ENCODE measurements at regions not wholly inside any gene's neighbourhood (a gene's known extent, or its start where the extent isn't known, plus 50 kb on each side); places are given as distances from the start of the nearest gene placed in this dataset.
"Not testable (repeated sequence)": the region's sequence is repeated elsewhere in the genome, so short reads cannot be mapped to it uniquely, and the experiment has no call there.

DNA sequence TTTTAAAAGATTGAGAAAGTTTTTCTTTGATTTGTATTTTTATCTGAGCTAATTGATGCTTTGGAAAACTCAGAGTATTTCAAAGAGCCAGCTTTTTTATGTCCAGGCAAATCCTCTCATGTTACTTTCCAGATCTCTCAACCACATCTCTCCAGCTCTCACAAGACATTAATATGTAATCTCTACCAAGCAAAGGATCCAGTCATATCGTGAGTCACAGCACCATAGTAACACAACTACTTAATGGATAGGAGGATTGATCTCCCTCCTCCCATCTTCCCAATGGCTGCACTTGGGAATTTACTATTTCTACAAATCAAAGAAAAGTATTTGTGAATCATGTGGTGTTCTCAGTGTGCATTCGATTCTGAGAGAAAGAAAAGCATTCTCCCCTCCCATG is 63.3 kb downstream of the POU4F1 start:
- DNase-seq (no peak), ATAC-seq (no peak)
- H3K27me3 ChIP-seq: no peaks in the 10 kb centered on the region
- H3K36me3 ChIP-seq (replicated peaks in 1 of 2; ENCODE audit: insufficient read depth in 1 of 2, low read depth in 2 of 2): no peaks in the 10 kb centered on the region
- no peak overlapping the region for H3K4me3 ChIP-seq
- no peaks in the 10 kb centered on the region for H3K9me3 ChIP-seq
- intact Hi-C loops (cut with DNase I): no loop called here
- WGBS, 2 donors: 17 to 19% methylated on average over 2 of the region's 2 CpGs
- H3K4me1 ChIP-seq: no peaks in the 10 kb centered on the region
- no peak overlapping the region for H3K27ac ChIP-seq
- TF ChIP-seq POLR2A (IDR thresholded peaks at IDR 0.05): no peak
- TF ChIP-seq, protein P1, sequence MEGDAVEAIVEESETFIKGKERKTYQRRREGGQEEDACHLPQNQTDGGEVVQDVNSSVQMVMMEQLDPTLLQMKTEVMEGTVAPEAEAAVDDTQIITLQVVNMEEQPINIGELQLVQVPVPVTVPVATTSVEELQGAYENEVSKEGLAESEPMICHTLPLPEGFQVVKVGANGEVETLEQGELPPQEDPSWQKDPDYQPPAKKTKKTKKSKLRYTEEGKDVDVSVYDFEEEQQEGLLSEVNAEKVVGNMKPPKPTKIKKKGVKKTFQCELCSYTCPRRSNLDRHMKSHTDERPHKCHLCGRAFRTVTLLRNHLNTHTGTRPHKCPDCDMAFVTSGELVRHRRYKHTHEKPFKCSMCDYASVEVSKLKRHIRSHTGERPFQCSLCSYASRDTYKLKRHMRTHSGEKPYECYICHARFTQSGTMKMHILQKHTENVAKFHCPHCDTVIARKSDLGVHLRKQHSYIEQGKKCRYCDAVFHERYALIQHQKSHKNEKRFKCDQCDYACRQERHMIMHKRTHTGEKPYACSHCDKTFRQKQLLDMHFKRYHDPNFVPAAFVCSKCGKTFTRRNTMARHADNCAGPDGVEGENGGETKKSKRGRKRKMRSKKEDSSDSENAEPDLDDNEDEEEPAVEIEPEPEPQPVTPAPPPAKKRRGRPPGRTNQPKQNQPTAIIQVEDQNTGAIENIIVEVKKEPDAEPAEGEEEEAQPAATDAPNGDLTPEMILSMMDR (IDR thresholded peaks at IDR 0.05): no peak

DNA sequence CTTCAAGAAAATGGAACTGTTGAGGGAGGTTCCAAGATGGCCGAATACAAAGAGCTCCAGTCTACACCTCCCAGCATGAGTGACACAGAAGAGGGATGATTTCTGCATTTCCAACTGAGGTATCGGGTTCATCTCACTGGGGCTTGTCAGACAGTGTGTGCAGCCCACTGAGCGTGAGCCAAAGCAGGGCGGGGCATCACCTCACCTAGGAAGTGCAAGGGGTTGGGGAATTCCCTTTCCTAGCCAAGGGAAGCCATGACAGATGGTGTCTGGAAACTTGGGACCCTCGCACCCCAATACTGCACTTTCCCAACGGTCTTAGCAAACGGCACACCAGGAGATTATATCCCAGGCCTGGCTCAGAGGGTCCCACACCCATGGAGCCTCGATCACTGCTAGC is 77.3 kb downstream of the POU4F1 start:
- H3K4me3 ChIP-seq; ATAC-seq; H3K36me3 ChIP-seq (replicated peaks in 1 of 2; ENCODE audit: insufficient read depth in 1 of 2, low read depth in 2 of 2); H3K9me3 ChIP-seq; H3K27ac ChIP-seq; DNase-seq; H3K27me3 ChIP-seq; H3K4me1 ChIP-seq; intact Hi-C loops (cut with DNase I): not testable (repeated sequence)
- WGBS, 2 donors: 59 to 66% methylated on average over 8 of the region's 8 CpGs

DNA sequence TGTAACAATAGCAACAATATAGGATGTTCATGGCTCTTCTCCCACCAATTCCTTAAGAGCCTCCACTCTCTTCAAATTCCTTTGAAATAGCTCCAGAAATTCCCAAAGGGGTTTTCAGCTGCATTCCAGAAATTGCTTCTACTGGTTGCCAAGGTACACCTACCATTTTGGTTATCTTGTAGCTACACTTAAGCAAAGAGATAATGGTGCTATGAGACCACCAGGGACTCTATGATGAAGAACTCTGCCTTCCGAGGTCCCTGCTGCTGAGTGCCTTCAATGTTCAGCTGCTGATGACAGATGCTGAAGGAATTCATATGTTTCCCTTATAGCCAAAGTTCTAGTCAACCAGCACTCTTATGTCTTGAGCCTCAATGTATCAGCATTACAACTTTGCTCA is 78.4 kb downstream of the POU4F1 start:
- 0 to 24% methylated on average over 1 of the region's 1 CpG for WGBS, 2 donors
- no peak for ATAC-seq

DNA sequence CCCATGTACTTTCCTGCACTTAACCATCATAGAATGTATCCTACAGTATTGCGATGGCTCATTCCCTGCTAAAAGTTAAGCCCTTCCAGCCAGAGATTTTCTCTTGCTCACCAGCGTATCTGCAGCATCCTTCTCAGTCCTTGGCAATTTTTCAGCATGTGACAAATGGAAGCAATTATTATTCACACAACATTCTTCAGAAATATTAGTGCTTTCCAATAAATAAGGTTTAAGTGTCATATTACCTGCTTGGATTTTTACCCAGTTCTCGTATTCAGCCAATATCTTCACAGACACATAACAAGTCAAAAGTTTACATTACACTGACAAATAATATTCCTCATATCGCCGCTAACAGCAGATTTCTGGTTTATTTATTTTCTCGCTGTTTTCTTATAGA is 82.3 kb downstream of the POU4F1 start:
- 75% methylated on average over 6 of the region's 6 CpGs for WGBS, 2 donors
- no peaks in the 10 kb centered on the region for H3K36me3 ChIP-seq (replicated peaks in 1 of 2; ENCODE audit: insufficient read depth in 1 of 2, low read depth in 2 of 2)
- ATAC-seq (no peak), DNase-seq (no peak)
- no peaks in the 10 kb centered on the region for H3K27me3 ChIP-seq
- H3K4me1 ChIP-seq: no peaks in the 10 kb centered on the region
- TF ChIP-seq POLR2A (IDR thresholded peaks at IDR 0.05): no peak
- TF ChIP-seq, protein P1 (IDR thresholded peaks at IDR 0.05): no peak
- H3K4me3 ChIP-seq: no peak overlapping the region
- H3K27ac ChIP-seq: no peak overlapping the region
- no peaks in the 10 kb centered on the region for H3K9me3 ChIP-seq
- intact Hi-C loops (cut with DNase I): no loop called here

More for the DNA sequence above, 78.4 kb downstream of the POU4F1 start:
- H3K27me3 ChIP-seq: no peaks in the 10 kb centered on the region
- H3K4me3 ChIP-seq: no peak overlapping the region
- intact Hi-C loops (cut with DNase I): no loop called here
- TF ChIP-seq, protein P1 (IDR thresholded peaks at IDR 0.05): no peak
- no peak for TF ChIP-seq POLR2A (IDR thresholded peaks at IDR 0.05)
- H3K27ac ChIP-seq: no peak overlapping the region
- DNase-seq: no peak
- H3K4me1 ChIP-seq: no peaks in the 10 kb centered on the region
- H3K9me3 ChIP-seq: no peaks in the 10 kb centered on the region
- no peaks in the 10 kb centered on the region for H3K36me3 ChIP-seq (replicated peaks in 1 of 2; ENCODE audit: insufficient read depth in 1 of 2, low read depth in 2 of 2)

DNA sequence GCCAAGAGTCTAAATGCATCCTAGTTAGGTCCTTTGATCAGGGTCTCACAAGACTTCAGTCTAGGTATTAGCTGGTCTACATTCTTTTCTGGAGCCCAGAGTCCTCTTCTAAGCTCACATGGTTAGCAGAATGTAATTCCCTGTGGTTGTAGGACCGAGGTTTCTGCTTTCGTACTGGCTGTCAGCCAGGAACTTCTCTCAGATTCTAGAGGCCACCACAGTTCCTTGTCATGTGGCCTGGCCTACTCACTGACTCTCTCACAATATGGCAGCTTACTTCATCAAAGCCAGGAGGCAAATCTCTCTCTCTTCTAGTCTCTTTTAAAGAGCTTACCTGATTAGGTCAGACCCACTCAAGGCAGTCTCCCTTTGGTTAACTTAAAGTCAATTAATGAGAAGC is 82.9 kb downstream of the POU4F1 start:
- Histone ChIP-seq H3K36me3 (replicated peaks in 1 of 2; ENCODE audit: insufficient read depth in 1 of 2, low read depth in 2 of 2) (no peaks in the 10 kb centered on the region), H3K9me3 (no peaks in the 10 kb centered on the region), H3K4me1 (no peaks in the 10 kb centered on the region), H3K27me3 (no peaks in the 10 kb centered on the region), H3K27ac (no peak overlapping the region), H3K4me3 (no peak overlapping the region)
- no peak for TF ChIP-seq POLR2A (IDR thresholded peaks at IDR 0.05)
- TF ChIP-seq, protein P1 (IDR thresholded peaks at IDR 0.05): no peak
- WGBS, 2 donors: 55 to 71% methylated on average over 2 of the region's 2 CpGs
- DNase-seq: no peak
- ATAC-seq: no peak
- intact Hi-C loops (cut with DNase I): no loop called here

DNA sequence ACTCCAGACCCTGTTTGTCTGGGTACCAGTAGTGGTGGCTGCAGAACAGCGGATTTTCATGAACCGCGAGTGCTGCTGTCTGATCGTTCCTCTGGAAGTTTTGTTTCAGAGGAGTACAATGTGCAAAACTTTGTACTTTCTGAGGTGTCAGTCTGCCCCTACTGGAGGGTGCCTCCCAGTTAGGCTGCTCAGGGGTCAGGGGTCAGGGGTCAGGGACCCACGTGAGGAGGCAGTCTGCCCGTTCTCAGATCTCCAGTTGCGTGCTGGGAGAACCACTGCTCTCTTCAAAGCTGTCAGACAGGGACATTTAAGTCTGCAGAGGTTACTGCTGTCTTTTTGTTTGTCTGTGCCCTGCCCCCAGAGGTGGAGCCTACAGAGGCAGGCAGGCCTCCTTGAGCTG is 84.9 kb downstream of the POU4F1 start:
- H3K4me3 ChIP-seq; ATAC-seq; H3K9me3 ChIP-seq; H3K36me3 ChIP-seq (replicated peaks in 1 of 2; ENCODE audit: insufficient read depth in 1 of 2, low read depth in 2 of 2); H3K27me3 ChIP-seq; H3K27ac ChIP-seq; H3K4me1 ChIP-seq; DNase-seq; intact Hi-C loops (cut with DNase I): not testable (repeated sequence)
- WGBS, 2 donors: 81 to 83% methylated on average over 7 of the region's 7 CpGs

Data from body of pancreas (tissue), 4 donors.